PC-9 (cell line): ENCODE measurements at regions not wholly inside any gene's neighbourhood (a gene's known extent, or its start where the extent isn't known, plus 50 kb on each side); places are given as distances from the start of the nearest gene placed in this dataset.

Experiments used
- BruUV-seq: library from RNA; stranded (reverse); fragments of 400-500 nt; replicated peaks from 2 replicates; lab custom pipeline; 2021; lab: Mats Ljungman, UMichigan
- CTCF ChIA-PET: fragments of 300-600 bp; sonication (Branson Sonifier 250); formaldehyde crosslinking; loops from one replicate; lab custom pipeline; 2022; ENCODE audit warnings: antibody characterized with exemption; lab: Charles Lee
- POLR2A ChIA-PET: fragments of 300-600 bp; sonication (Branson Sonifier 250); formaldehyde crosslinking; loops from one replicate; lab custom pipeline; 2022; ENCODE audit warnings: antibody characterized with exemption; ENCODE audit not compliant: unreplicated experiment; lab: Charles Lee
- DNase-seq, 2 experiments: peaks; one replicate each; pipeline versions ENCODE4 v3.0.0 to v3.0.0-alpha.2; 2015 to 2022; ENCODE audit warnings: mixed read lengths in 1 of 2
- H2AFZ ChIP-seq: fragments of 200-600 bp; sonication (generic); 2 replicates; pipeline ENCODE4 v1.8.1; 2017; ENCODE audit warnings: antibody characterized with exemption
- H3F3A ChIP-seq: fragments of 200-600 bp; sonication (generic); 2 replicates; pipeline ENCODE4 v1.8.1; 2017; ENCODE audit warnings: antibody characterized with exemption, mild to moderate bottlenecking, low read depth; ENCODE audit not compliant: insufficient read depth
- H3K27ac ChIP-seq: fragments of 200-600 bp; sonication (generic); 2 replicates; pipeline ENCODE4 v1.6.1; 2016; ENCODE audit warnings: mixed run types
- H3K27me3 ChIP-seq: fragments of 200-600 bp; sonication (generic); 2 replicates; pipeline ENCODE4 v1.6.1; 2016; ENCODE audit warnings: low read depth, mixed run types; ENCODE audit not compliant: insufficient read depth
- H3K36me3 ChIP-seq: fragments of 200-600 bp; sonication (generic); 2 replicates; pipeline ENCODE4 v1.6.1; 2016; ENCODE audit warnings: low read depth, mixed run types
- H3K4me1 ChIP-seq: fragments of 200-600 bp; sonication (generic); replicated peaks from 2 replicates; pipeline ENCODE4 v1.6.1; 2016; ENCODE audit warnings: mixed run types; ENCODE audit not compliant: insufficient read depth
- H3K4me2 ChIP-seq: fragments of 200-600 bp; sonication (generic); 2 replicates; pipeline ENCODE4 v1.6.1; 2017; ENCODE audit warnings: mixed run types
- H3K4me3 ChIP-seq: fragments of 200-600 bp; sonication (generic); 2 replicates; pipeline ENCODE4 v1.6.1; 2016; ENCODE audit warnings: mixed run types
- H3K79me2 ChIP-seq: fragments of 200-600 bp; sonication (generic); 2 replicates; pipeline ENCODE4 v1.6.1; 2017; ENCODE audit warnings: low read depth, mixed run types
- H3K9me2 ChIP-seq: fragments of 200-600 bp; sonication (generic); 2 replicates; pipeline ENCODE4 v1.8.1; 2017; ENCODE audit warnings: mild to moderate bottlenecking; ENCODE audit not compliant: insufficient read depth
- H3K9me3 ChIP-seq: fragments of 200-600 bp; sonication (generic); 2 replicates; pipeline ENCODE4 v1.8.1; 2016; ENCODE audit warnings: low read depth; ENCODE audit not compliant: insufficient read depth
- H4K20me1 ChIP-seq: fragments of 200-600 bp; sonication (generic); 2 replicates; pipeline ENCODE4 v1.8.1; 2017; ENCODE audit not compliant: insufficient read depth
- CTCF ChIP-seq: fragments of 200-600 bp; sonication (generic); conservative IDR thresholded peaks from 2 replicates; pipeline ENCODE4 v1.6.1; 2017; ENCODE audit warnings: mixed run types, antibody characterized with exemption, mild to moderate bottlenecking, moderate library complexity
- EZH2 ChIP-seq: fragments of 200-600 bp; sonication (generic); IDR thresholded peaks from 2 replicates; pipeline ENCODE4 v1.8.0; 2017; ENCODE audit warnings: antibody characterized with exemption, low read depth
- intact Hi-C: fragments of 100-400 bp; cut with micrococcal nuclease; formaldehyde crosslinking; loops from one replicate; pipeline ENCODE4 v1.10.0; 2022; ENCODE audit not compliant: unreplicated experiment

GRCh38 chr7:45974540-45975360 lies 53.7 kb upstream of the IGFBP3 start:
- no TSS peak for BruUV-seq
- POLR2A ChIA-PET = no interaction called here
- Histone ChIP-seq H3K27ac (no peak overlapping the region), H3K4me2 (no peak overlapping the region), H4K20me1 (no peaks in the 10 kb centered on the region), H3K9me2 (no peaks in the 10 kb centered on the region), H3K9me3 (no peaks in the 10 kb centered on the region; the same call in 1 of the 2 replicates), H3K36me3 (no peaks in the 10 kb centered on the region), H2AFZ (no peak overlapping the region), H3K4me1 (peaks cover 36% of the 10 kb centered on the region), H3K4me3 (no peak overlapping the region), H3F3A (peaks cover 22% of the 10 kb centered on the region), H3K27me3 (no peaks in the 10 kb centered on the region), H3K79me2 (no peaks in the 10 kb centered on the region)
- DNase-seq = peak in 1 of 2 experiments; percentile 20
- no peak for TF ChIP-seq CTCF
- no peak for TF ChIP-seq EZH2
- CTCF ChIA-PET = interaction anchor here (0.9 kb wide), 1 partner anchor 17 kb away, joined by 6 read pairs; no protein-coding TSS in a partner anchor
- intact Hi-C loops = loop anchor here (5.0 kb wide), 1 partner anchor 1113 kb away; no protein-coding TSS in a partner anchor

GRCh38 chr7:45973725-45974532 lies 52.9 kb upstream of the IGFBP3 start:
- DNase-seq = peak in 1 of 2 experiments; percentile 15
- no peaks in the 10 kb centered on the region for H3K36me3 ChIP-seq
- no peaks in the 10 kb centered on the region for H3K79me2 ChIP-seq
- no peak overlapping the region for H3K4me3 ChIP-seq
- H3K9me3 ChIP-seq = no peaks in the 10 kb centered on the region; the same call in 1 of the 2 replicates
- H2AFZ ChIP-seq = no peak overlapping the region
- intact Hi-C loops = no loop called here
- ChIA-PET CTCF (no interaction called here), POLR2A (no interaction called here)
- no peaks in the 10 kb centered on the region for H3K27me3 ChIP-seq
- peaks cover 14% of the 10 kb centered on the region for H3F3A ChIP-seq
- BruUV-seq = no TSS peak
- H3K9me2 ChIP-seq = no peaks in the 10 kb centered on the region
- H4K20me1 ChIP-seq = no peaks in the 10 kb centered on the region
- no peak overlapping the region for H3K27ac ChIP-seq
- TF ChIP-seq EZH2 (no peak), CTCF (no peak)
- peaks cover 27% of the 10 kb centered on the region for H3K4me1 ChIP-seq
- no peak overlapping the region for H3K4me2 ChIP-seq

- H3F3A ChIP-seq = peaks cover 6% of the 10 kb centered on the region; the same call in 1 of the 2 replicates
- no peaks in the 10 kb centered on the region; the same call in 1 of the 2 replicates for H3K9me3 ChIP-seq
- H2AFZ ChIP-seq = no peak overlapping the region
- H3K36me3 ChIP-seq = no peaks in the 10 kb centered on the region
- H3K27ac ChIP-seq = no peak overlapping the region
- H3K4me1 ChIP-seq = peaks cover 18% of the 10 kb centered on the region
- ChIA-PET POLR2A (no interaction called here), CTCF (interaction anchor here (0.6 kb wide), 1 partner anchor 107 kb away, joined by 7 read pairs; no protein-coding TSS in a partner anchor)
- intact Hi-C loops = no loop called here
- H3K27me3 ChIP-seq = no peaks in the 10 kb centered on the region
- TF ChIP-seq CTCF (no peak), EZH2 (no peak)
- no peaks in the 10 kb centered on the region for H3K79me2 ChIP-seq
- no peak overlapping the region for H3K4me3 ChIP-seq
- no TSS peak for BruUV-seq
- H3K4me2 ChIP-seq = no peak overlapping the region
- peak in 1 of 2 experiments; percentile 38 for DNase-seq
- H3K9me2 ChIP-seq = no peaks in the 10 kb centered on the region
- no peaks in the 10 kb centered on the region for H4K20me1 ChIP-seq
These were observed 51.7 kb upstream of the IGFBP3 start for GRCh38 chr7:45972629-45973312.
